ENCODE measurements at regions not wholly inside any gene's neighbourhood (a gene's known extent, or its start where the extent isn't known, plus 50 kb on each side); places are given as distances from the start of the nearest gene placed in this dataset.
"Not testable (repeated sequence)": the region's sequence is repeated elsewhere in the genome, so short reads cannot be mapped to it uniquely, and the experiment has no call there.

DNA sequence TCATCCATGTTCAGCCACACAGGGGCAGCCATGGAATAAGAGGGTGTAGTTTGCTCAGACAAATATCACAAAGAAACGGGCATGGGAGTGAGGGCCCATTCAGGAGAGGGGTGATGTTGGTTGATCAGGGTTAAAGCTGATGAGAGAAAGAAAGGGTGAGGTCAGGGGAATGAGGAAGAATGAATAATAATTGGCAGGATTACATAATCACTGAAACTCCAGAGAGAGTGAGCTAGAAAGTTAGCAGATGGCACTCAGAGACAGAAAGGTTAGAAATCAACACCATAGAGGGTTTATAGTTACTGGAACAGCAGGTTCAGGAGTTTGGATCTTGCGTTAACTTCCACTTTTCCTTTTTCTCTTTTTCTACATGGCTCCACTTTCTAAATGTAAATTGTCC lies 113.9 kb downstream of the TAF11L14 start:
- Mint-ChIP-seq H3K9me3 (no peaks in the 10 kb centered on the region), H3K4me3 (no peak overlapping the region), H3K27ac (no peak overlapping the region), H3K36me3 (ENCODE audit: low read depth) (no peaks in the 10 kb centered on the region), H3K27me3 (no peaks in the 10 kb centered on the region), H3K4me1 (no peaks in the 10 kb centered on the region)
- intact Hi-C loops (cut with micrococcal nuclease): no loop called here
- CTCF ChIA-PET: no interaction called here
- DNase-seq: no peak
- TF ChIP-seq, protein P1, sequence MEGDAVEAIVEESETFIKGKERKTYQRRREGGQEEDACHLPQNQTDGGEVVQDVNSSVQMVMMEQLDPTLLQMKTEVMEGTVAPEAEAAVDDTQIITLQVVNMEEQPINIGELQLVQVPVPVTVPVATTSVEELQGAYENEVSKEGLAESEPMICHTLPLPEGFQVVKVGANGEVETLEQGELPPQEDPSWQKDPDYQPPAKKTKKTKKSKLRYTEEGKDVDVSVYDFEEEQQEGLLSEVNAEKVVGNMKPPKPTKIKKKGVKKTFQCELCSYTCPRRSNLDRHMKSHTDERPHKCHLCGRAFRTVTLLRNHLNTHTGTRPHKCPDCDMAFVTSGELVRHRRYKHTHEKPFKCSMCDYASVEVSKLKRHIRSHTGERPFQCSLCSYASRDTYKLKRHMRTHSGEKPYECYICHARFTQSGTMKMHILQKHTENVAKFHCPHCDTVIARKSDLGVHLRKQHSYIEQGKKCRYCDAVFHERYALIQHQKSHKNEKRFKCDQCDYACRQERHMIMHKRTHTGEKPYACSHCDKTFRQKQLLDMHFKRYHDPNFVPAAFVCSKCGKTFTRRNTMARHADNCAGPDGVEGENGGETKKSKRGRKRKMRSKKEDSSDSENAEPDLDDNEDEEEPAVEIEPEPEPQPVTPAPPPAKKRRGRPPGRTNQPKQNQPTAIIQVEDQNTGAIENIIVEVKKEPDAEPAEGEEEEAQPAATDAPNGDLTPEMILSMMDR (IDR thresholded peaks at IDR 0.05): no peak
- POLR2A ChIA-PET: interaction anchor here (0.6 kb wide), 1 partner anchor 10 kb away, joined by 5 read pairs; no protein-coding TSS in a partner anchor
- no peak for ATAC-seq (ENCODE audit: low read depth)

- Mint-ChIP-seq H3K27me3 (no peaks in the 10 kb centered on the region), H3K4me3 (no peak overlapping the region), H3K9me3 (no peaks in the 10 kb centered on the region), H3K27ac (no peak overlapping the region), H3K4me1 (no peaks in the 10 kb centered on the region), H3K36me3 (ENCODE audit: low read depth) (no peaks in the 10 kb centered on the region)
- no peak for ATAC-seq (ENCODE audit: low read depth)
- intact Hi-C loops (cut with micrococcal nuclease): no loop called here
- CTCF ChIA-PET: no interaction called here
- DNase-seq: no peak
- POLR2A ChIA-PET: no interaction called here
- TF ChIP-seq, protein P1 (IDR thresholded peaks at IDR 0.05): no peak
Measured at GRCh38 chr5:17748941-17749340, 114.7 kb downstream of the TAF11L14 start.

- H3K4me3 Mint-ChIP-seq; H3K27ac Mint-ChIP-seq; H3K4me1 Mint-ChIP-seq; intact Hi-C loops (cut with micrococcal nuclease); H3K27me3 Mint-ChIP-seq; ATAC-seq (ENCODE audit: low read depth); H3K9me3 Mint-ChIP-seq; POLR2A ChIA-PET; DNase-seq; H3K36me3 Mint-ChIP-seq (ENCODE audit: low read depth); CTCF ChIA-PET: not testable (repeated sequence)
Measured at GRCh38 chr5:17755406-17755805, 121.1 kb downstream of the TAF11L14 start.

- DNase-seq (no peak), ATAC-seq (ENCODE audit: low read depth) (no peak)
- Mint-ChIP-seq H3K4me3 (no peak overlapping the region), H3K4me1 (no peaks in the 10 kb centered on the region), H3K36me3 (ENCODE audit: low read depth) (no peaks in the 10 kb centered on the region), H3K27ac (no peak overlapping the region), H3K27me3 (peaks cover 5% of the 10 kb centered on the region), H3K9me3 (no peaks in the 10 kb centered on the region)
- TF ChIP-seq, protein P1 (IDR thresholded peaks at IDR 0.05): no peak
- ChIA-PET CTCF (no interaction called here), POLR2A (no interaction called here)
- intact Hi-C loops (cut with micrococcal nuclease): no loop called here
Measured at GRCh38 chr5:17761326-17761725, 127.1 kb downstream of the TAF11L14 start.

DNA sequence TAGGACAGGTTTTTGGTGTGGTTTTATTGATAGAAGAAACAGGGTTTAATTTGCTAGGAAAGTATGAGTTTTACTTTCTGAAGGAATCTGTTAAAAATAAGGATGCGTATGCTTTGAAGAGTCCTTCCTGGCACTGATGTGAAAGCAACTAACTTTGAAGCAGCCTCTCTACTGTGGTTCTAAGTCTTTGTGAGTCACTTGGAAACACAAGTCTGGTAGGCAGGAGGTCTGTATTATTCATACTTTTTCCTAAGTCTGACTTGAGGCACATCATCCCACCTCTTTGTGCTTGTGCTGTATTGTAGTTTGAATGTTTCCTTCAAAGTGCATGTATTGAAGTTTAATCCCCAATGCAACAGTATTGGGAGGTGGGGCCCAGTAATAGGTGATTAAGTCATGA lies 129.0 kb downstream of the TAF11L14 start:
- POLR2A ChIA-PET: no interaction called here
- H3K9me3 Mint-ChIP-seq: no peaks in the 10 kb centered on the region
- no peak for DNase-seq

GRCh38 chr5:17766031-17766430 lies 131.8 kb downstream of the TAF11L14 start:
- DNase-seq (no peak), ATAC-seq (ENCODE audit: low read depth) (no peak)
- H3K27me3 Mint-ChIP-seq: no peaks in the 10 kb centered on the region
- no peaks in the 10 kb centered on the region for H3K4me1 Mint-ChIP-seq
- ChIA-PET CTCF (no interaction called here), POLR2A (no interaction called here)
- no peak overlapping the region for H3K4me3 Mint-ChIP-seq
- H3K27ac Mint-ChIP-seq: no peak overlapping the region
- intact Hi-C loops (cut with micrococcal nuclease): no loop called here
- TF ChIP-seq, protein P1 (IDR thresholded peaks at IDR 0.05): no peak
- no peaks in the 10 kb centered on the region for H3K36me3 Mint-ChIP-seq (ENCODE audit: low read depth)
- H3K9me3 Mint-ChIP-seq: no peaks in the 10 kb centered on the region

More for the DNA sequence above, 129.0 kb downstream of the TAF11L14 start:
- Mint-ChIP-seq H3K4me3 (no peak overlapping the region), H3K36me3 (ENCODE audit: low read depth) (no peaks in the 10 kb centered on the region), H3K27me3 (no peaks in the 10 kb centered on the region), H3K27ac (no peak overlapping the region), H3K4me1 (no peaks in the 10 kb centered on the region)
- TF ChIP-seq, protein P1 (IDR thresholded peaks at IDR 0.05): no peak
- no peak for ATAC-seq (ENCODE audit: low read depth)
- CTCF ChIA-PET: no interaction called here
- intact Hi-C loops (cut with micrococcal nuclease): no loop called here

Measured in activated B cell treated with CpG ODN at 0.5 μM for 24 hours (primary cell).